HPDE6-E6E7 (cell line): ENCODE measurements at regions not wholly inside any gene's neighbourhood (a gene's known extent, or its start where the extent isn't known, plus 50 kb on each side); places are given as distances from the start of the nearest gene placed in this dataset.

ENCODE experiments used
- DNase-seq: peaks from one replicate; pipeline ENCODE4 v3.0.0; 2011; ENCODE audit warnings: missing footprints; ENCODE audit errors: extremely low spot score

DNA sequence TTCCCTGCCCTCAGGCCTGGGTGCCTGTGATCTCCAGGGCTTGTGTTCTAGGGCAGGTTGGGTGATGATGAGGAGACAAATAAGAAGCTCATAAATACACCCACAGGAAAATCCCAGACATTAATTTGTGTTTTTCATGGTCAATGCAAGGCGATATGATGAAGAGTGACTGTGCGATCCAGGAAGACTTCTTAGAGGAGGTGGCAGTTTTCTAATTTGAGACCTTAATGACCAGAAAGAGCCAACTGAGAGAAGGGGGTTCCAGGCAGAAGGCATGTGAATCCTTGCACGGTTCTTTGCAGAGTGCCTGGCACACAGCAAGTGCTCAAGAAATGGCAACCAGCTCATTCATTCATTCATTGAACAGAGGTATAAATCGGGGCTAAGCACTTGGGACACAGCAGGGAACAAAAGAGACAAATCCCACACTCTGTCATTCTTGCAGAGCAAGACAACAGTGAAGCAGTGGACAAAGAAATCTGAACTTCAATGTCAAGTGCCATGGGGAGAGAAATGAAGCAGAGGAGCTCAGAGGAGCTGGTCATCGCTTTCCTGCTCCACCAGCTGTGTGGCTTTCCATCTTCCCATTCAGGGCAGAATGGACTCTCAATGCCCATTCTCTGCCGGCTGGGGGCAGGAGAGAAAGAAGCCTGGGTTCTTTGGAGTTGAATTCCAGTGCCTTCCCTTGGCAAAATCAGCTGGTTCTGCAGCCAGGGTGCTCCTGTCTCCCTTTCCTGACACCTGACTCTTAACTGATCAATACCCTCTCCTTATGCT is 128.3 kb downstream of the AACS start:
- DNase-seq = no peak

DNA sequence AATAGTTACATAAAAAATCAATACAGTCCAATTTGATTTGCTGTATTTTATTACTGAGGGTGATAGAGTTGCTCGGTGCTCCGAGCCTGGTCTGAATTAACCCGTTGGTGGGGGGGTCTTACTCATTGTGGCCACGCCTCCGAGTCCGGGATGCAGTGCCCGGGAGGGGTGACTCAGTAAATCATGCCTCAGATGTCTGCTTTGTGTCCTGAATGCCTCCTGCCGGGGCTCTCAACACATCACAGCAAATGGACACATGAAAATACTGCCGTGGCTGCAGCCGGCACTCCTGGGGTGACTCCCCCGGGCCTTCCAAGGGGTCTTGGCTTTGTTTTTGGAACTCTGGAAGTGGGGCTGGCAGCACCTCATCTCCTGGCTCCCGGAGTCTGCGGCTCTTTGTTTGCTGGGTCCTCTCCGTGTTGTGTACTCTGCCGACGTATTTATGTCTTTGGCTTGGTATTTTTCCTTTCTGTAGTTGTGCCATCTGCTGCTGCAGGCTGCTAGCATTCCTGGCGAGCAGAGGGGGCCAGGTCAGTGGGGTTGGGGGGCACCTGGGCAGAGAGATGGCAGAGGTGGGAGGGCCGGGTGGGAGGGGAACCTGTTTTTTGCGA is 129.0 kb downstream of the AACS start:
- DNase-seq = peak; percentile 22

DNA sequence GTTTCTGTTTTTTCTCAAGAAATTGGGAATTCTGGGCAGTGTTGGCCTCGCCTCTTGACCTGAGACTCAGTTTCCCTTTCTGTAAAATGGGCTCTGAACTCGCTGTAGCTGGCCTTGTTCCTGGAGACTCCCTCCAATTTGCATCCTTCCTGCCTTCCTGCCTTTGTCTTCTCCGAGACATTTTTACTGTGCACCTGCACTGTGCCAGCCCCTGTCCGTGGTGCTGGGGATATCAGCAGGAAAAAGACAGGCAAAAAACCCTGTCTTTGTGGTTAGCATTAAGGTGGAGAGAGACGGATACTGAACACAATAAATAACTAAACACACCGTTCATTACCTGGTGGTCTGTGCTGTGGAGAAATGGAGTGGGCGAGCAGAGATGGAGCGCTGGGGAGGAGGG is 129.8 kb downstream of the AACS start:
- DNase-seq = no peak

DNA sequence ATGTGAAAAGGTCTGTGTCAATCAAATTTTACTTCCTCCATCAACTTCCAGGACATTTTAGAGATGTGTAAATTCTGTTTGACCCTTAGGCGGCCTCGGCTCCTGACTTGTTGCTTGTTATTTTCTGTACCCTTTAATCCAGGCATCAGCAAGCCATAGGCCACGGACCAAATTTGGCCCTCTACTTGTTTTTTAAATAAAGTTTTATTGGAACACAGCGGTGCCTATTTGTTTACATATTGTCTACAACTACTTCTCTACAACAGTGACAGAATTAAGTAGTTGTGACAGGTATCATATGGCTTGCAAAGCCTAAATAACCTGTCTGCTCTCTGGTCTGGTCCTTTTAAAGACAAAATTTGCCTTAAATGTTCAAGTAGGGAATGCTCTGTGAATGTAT is 132.1 kb downstream of the AACS start:
- no peak for DNase-seq

DNA sequence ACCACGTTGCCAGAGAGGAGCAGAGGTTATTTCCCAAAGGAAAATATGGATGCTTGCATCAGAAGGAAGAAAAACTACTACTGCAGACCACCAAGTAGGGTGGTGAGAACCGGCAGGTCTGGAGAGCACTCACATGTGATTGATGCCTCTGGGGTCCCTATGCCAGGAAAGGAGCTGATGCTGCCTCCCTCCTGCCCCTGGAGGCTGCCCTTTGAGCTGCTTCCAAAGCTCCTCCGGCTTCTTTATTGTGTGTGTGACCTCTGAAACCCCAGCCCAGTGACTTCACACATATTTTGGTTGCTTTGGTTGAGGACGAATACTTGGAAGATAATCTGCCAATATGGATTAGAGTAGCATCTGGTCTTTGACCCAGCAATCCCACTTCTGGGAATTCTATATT is 133.4 kb downstream of the AACS start:
- no peak for DNase-seq

DNA sequence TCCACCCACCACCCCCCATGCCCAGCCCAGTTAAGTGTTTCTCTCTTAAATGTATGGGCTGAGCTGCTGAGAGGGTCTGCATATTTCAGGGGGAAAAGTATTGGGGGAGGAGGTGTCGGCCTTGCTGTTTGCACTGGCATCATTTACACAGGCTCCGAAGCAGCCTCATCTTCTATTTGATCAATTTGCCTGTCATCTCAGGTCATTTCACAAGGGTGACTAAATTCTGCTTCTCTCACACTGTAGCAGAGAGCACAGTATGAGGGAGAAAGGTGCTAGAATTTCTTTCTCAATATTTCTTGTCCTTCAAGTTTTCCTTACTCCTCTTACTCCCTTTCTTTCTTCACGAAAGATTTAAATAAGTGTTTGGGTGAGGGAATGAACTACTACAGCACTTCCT is 135.9 kb downstream of the AACS start:
- DNase-seq = no peak

DNA sequence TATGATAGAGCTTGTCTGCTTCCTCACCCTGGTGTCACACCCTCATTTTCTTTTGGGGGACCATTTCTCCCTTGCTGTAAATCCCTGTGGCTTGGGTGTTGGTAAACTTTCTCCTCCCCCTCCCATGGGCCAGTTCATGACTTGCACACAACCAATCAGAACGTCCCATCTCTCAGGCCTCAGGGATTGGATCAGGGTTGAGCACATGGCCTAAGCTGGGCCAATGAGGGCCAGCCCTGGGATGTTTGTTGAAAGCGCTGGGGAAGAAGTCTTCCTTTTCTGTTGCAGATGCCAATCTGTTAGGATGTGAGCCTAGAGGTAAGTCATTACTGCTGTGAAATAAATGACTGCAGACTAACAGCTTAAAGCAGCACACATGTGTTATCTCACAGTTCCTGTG is 136.7 kb downstream of the AACS start:
- DNase-seq = no peak

DNA sequence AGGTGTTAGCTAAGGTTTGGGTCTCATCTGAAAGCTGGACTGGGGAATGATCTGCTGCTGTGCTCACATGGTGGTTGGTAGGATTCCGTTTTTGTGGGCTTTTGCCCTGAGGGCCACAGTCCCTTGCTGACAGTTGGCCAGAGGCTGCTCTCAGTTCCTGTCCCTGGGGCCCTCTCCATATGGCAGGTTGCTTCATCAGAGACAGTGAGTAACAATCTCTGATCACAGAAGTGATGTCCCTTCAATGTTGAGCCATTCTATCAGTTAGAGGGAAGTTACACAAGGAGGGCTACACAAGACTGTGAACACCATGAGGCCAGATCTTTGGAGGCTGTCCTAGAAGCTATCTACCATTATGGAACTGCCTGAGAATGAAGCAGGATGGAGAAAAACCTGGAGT is 137.2 kb downstream of the AACS start:
- DNase-seq = no peak

DNA sequence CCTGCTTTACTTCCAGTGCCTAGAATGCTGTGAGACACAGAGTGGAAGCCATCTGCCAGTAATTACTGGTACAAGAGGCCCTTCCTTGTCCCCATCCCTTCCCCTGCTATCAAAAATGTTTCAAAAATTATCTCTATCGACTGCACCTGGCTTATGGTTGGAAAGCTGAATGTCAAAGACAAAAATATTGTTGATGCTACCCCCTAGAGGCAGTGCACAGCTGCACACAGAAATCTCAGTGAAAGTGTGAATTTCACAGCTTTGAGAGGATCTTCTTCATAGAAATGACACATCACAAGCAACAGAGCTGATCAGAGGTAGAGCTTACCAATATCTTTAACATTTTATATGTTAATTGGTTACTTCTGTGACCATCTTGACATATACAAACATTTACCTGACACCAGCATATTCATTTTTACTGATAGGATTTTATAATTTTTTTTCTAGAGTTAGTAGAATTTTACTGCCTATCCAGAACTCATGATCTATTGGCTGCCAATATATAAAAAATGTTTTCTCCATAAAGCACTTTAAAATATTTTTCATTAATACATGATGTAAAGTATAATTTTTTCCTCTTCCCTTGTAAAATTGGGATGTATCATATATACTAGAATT is 138.0 kb downstream of the AACS start:
- peak; percentile 27 for DNase-seq

DNA sequence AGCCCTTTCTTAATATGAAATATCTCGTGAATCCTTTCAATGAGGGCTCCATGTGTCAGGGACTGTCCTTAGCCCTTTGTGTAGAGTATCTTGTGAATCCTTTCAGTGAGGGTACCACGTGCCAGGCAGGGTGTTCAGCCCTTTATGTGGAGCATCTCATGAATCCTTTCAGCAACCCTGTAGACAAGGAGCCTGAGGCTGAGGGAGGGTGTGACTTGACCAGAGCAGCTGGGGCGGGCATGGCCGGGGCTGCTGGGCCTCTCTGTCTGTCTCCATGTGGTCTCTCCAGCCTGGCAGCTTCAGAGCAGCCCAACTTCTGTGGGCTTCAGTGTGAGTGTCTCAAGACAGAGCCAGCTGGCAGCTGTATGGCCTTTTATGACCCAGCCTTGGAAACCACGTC is 140.2 kb downstream of the AACS start:
- DNase-seq = no peak

DNA sequence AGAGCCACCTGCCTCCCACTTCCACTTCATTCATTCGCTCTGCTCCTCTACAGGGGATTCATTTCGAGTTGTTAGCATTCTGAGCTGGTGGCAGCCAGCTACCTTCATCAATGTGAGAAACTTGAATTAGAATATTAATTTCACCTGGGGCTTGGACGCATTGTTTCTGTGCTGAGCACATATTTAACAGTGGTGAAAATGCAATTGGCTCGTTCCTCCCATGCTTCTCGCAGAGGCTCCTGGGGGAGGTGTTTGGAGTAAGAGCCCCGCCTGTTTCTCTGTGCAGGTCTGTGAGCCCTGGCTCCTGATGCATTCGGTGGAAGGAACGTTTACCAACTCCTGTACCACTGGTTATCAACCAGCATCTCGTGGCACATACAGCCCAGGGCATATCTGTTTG is 141.5 kb downstream of the AACS start:
- no peak for DNase-seq

DNA sequence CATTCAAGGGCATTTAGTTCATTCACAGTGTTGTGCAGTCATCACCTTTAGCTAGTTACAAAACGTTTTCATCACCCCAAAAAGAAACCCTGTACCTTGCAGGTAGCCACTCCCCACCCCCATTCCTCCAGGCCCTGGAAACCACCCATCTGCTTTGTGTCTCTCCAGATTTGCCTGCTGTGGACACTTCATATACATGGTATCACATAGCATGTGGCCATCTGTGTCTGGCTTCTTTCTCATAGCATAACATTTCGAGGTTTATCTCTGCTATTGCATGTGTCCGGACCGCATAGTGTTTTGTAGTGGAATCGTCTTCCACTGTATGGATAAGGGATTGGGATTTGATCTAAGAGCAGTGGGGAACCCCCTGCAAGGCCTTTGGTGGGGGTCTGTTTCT is 143.1 kb downstream of the AACS start:
- DNase-seq = no peak

DNA sequence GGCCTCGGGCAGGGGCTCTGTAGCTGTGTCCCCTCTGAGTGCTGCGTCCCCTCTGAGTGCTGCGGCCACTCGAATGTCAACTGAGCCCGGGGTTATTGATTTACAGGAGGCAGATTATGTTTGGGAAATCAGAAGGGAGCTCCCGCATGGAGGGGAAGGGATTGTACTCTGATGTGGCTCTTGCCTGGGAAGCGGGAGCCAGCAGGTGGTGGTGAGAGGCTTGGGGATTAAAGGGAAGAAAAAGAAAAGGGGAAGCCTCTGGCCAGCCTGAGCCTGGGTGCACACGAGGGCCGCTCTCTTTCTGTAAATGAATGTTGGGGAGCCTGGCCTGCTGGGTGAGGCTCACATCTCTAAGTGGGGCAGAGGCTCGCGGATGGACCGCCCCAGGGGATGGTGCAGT is 143.7 kb downstream of the AACS start:
- no peak for DNase-seq

DNA sequence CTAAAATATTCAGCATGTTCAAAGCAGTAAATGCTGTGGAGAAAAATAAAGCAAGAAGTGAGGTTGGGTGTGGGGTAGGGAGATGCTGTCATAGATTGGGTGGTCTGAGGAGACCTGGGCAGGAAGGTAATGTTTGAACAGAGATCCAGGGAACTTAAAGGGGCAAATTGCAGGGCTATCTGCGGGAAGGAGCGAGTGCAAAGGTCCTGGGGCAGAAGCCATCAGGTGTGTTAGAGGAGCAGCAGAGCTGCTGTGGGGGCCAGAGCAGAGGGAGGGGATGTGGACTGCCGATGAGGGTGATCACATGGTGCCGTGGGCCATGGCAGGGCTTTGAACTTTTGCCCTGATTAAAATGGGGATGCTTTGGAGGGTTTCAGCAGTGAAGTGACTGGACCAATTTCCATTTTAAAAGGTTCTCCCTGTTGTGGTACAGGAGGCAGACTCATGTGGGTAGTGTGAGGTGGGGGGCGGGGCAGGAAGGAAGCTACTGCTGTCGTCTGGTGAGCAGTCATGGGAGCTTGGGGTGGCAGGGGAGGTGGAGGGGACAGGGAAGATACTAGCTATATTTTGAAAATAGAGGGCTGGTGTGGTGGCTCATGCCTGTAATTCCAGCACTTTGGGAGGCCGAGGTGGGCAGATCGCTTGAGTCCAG is 145.0 kb downstream of the AACS start:
- DNase-seq = no peak

DNA sequence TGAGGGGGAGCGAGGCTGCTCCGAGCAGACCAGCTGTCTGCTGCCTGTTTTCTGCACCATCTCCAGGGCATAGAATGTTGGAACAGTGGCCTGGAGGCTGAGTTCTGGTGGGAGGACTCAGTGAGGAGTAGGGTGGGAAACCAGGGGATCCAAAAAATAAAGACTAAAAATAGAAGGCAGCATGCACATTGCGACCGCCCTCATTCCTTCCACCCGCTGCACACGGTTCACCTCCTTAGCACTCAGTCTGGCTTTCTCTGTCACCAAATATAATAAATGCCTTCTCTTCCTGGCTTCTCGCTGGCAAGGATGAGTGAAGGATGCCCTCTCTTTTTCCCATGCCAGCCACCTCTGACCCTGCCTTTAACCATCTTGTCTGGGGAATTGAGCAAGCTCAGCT is 146.2 kb downstream of the AACS start:
- DNase-seq = no peak

DNA sequence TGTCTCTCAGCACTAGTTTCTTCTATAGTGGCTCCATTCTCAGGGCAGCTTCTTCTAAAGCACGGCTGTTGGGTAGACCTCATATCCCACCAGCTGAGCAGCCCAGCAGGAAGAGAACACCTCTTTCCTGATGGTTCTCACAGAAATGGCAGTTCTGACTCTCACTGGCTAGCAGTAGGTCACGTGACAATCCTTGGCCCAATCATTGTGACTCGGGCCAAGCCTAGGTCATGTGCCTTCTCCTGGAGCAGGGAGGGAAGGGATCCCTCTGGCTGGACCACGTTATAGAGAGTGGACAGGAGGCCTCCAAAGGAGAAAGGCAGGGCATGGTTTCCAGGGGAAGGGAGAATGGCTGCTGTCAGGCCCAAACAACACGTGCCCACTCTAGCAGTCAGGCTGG is 149.1 kb downstream of the AACS start:
- no peak for DNase-seq

DNA sequence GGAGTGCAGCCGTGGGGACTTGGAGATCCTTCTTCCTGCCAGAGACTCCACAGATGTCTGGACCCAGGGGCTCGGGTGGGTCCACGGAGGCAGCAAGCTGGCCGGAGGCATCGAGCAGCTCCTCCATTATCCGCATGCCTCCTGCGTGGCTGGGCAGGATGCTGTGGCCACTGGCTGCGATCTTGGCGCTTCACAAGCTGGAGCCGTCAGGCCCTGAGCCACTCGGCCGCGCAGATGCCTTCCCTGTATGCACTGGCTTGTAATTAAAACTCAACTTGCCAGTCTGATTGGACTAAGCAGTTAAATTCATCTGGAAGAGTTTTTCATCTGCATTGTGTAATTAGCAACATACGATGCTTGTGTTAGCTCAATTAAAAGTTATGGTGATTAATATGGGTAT is 151.5 kb downstream of the AACS start:
- no peak for DNase-seq

DNA sequence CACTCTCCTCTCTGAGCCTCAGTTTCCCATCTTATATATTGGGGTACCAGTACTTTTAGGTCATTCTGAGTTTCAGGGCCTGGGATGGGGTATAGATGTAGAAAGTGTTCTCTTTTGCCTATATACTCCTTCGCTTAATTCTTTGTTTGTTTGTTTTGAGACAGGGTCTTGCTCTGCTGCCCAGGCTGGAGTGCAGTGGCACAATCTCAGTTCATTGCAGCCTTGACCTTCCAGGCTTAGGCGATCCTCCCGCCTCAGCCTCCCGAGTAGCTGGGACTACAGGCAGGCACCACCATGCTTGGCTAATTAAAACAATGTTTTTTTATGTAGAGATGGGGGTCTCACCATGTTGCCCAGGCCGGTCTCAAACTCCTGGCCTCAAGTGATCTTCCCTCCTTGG is 152.1 kb downstream of the AACS start:
- DNase-seq = no peak

DNA sequence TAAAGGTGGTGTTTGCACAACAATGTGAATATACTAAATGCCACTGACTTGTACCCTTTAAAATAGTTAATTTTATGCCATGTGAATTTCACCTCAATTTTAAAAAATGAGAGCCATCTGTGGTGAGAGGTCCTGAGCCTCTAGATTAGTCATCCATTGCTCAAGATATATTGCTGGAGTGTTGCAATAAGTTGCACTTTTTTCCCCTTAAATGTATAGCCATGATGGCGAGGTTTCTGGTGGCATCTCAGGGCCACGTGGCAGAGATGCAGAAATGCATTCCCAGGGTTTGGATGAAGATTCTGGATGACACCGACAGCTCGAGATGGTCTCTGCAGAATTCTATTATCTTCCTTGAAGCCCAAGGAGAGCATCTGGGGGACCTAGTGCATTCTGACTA is 153.7 kb downstream of the AACS start:
- no peak for DNase-seq

DNA sequence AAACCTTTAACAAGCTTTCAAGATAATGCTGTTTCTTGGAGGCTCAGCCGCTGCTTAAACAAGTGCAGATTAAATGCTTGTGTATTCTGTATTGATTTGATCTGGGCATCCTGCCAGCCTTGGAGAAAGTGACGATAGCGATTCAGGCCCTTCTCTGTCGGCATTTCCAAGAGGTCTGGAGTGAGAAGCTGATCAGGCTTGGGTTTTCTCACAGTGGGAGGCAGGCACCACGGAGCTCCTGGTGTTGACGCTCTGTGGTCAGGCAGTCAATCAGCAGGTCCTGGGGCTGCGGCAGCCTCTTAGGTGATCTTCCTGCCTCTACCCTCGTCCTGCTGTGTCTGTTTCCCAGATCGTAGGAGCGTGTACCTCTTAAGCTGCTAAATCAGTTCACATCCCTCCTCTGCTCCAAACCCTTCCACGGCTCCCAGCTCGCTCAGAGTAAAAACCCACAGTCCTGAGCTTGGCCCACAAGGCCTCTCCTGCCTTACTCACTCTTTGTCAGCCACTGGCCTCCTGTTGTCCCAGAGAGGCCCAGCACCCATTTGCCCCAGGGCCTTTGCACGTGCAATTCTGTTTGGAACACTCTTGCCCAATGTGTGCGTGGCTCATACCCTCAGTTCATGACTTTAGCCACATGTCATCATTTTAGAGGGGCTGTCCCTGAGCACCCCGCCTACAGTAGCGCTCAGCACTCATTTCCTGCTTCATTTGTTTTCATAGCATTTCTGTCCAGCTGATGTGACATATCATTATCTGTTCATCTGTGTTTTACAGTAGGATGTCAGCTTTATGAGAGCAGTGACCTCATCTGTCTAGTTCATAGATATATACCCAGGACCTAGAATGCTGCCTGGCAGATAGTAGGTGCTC is 155.4 kb downstream of the AACS start:
- no peak for DNase-seq

DNA sequence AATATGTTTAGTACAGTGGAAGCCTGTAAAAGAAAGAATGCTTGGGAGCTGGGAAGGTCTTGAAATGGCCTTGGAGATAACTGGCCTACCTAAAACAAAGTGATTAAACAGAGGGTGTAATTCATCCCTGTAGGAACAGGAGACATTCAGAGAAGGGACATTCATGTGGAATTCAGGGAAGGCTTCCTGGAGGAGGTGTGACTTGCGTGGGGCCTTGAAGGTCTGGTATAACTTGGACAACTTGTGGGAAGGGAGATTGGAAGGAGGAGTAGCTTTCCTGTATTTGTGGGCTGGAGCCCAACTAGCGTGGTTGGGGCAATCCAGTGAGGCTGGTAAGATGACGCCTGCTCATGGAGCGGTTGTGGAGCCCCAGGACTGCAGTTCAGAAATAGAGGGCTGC is 156.4 kb downstream of the AACS start:
- no peak for DNase-seq

DNA sequence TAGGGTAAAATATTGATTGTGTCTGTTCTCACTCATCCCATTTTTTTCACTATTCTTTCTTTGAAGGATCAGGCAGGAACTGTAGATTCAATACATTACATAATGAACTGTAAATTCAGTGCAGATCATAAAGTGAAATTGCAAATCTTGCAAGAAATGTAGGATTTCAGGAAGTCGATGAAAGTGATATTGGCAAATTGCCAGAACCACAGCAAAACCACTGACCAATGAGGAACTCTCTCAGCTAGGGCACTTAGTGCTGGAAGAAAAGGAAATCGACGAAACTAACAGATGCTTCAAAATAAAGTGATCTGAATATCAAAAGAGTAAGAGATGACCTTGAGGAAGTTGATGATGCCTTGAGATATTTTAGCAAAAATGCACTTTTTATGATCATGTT is 157.6 kb downstream of the AACS start:
- DNase-seq = no peak
